ENCODE measurements at regions not wholly inside any gene's neighbourhood (a gene's known extent, or its start where the extent isn't known, plus 50 kb on each side); places are given as distances from the start of the nearest gene placed in this dataset.

DNA sequence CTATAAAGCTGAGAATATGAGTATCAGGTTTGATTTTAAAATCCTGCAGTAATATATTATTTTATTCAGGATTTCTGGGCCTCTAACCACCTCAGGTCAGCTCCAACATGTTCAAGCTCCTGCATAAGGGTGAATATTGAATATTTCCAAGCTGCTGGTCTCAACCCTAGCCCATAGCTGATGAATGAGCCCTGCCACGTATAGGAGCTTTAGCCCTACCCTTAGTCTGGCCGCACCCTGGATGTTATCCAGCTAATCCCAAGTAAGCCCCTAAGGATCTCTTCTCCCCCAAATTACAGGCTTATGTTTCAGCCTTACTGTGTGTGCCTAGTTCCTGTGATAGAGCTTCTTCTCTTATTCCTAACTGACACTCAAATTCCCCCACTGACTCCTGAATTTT is 240.6 kb downstream of the KCTD12 start:
- Histone ChIP-seq H2BK120ac (ENCODE audit: low read depth, low read length, poor library complexity, severe bottlenecking) (no peak overlapping the region), H3K18ac (ENCODE audit: insufficient read length, low read depth, low read length) (no peak overlapping the region), H2BK15ac (ENCODE audit: low read depth, low read length) (no peak overlapping the region), H2BK12ac (ENCODE audit: insufficient read length, low read depth, low read length) (no peak overlapping the region), H3K14ac (ENCODE audit: insufficient read depth, low read length) (no peak overlapping the region), H3K4ac (ENCODE audit: low read depth, low read length) (no peak overlapping the region), H2BK5ac (ENCODE audit: insufficient read length, low read length) (no peak overlapping the region), H3K4me2 (ENCODE audit: insufficient read depth, insufficient read length, low read length) (no peak overlapping the region), H4K8ac (replicated peaks; ENCODE audit: insufficient read length, low read depth, low read length) (no peak overlapping the region), H4K91ac (ENCODE audit: insufficient read length, low read depth, low read length) (no peak overlapping the region), H3K27ac (ENCODE audit: insufficient read length, low read depth, low read length) (no peak overlapping the region), H3T11ph (ENCODE audit: low read length) (no peak overlapping the region), H3K27me3 (ENCODE audit: insufficient read depth, low read length) (no peaks in the 10 kb centered on the region), H4K20me1 (ENCODE audit: control insufficient read depth, insufficient read depth, insufficient read length) (peaks cover 3% of the 10 kb centered on the region), H2BK20ac (ENCODE audit: low read depth, low read length, poor library complexity, severe bottlenecking) (no peak overlapping the region), H3K23me2 (ENCODE audit: insufficient read length, low read depth, low read length, poor library complexity, severe bottlenecking) (no peaks in the 10 kb centered on the region), H3K79me2 (ENCODE audit: insufficient read depth, low read length) (no peaks in the 10 kb centered on the region), H3K56ac (ENCODE audit: insufficient read length, low read depth, low read length) (no peak overlapping the region), H2AFZ (ENCODE audit: low read length) (no peak overlapping the region), H3K9me3 (ENCODE audit: control insufficient read depth, low read depth, low read length) (no peaks in the 10 kb centered on the region), H4K5ac (ENCODE audit: insufficient read length, low read depth, low read length) (no peak overlapping the region), H3K23ac (ENCODE audit: insufficient read length, low read depth, low read length) (no peak overlapping the region), H2AK5ac (ENCODE audit: insufficient read length, low read length) (no peak overlapping the region), H3K79me1 (ENCODE audit: insufficient read depth, low read depth, low read length, poor library complexity, severe bottlenecking) (no peaks in the 10 kb centered on the region), H3K9ac (ENCODE audit: extremely low read depth, insufficient read length, low read length) (no peak overlapping the region), H3K4me1 (ENCODE audit: insufficient read depth, low read length) (no peaks in the 10 kb centered on the region)
- DNase-seq = no peak
- H3K9me3 Mint-ChIP-seq = no peaks in the 10 kb centered on the region
- WGBS (ENCODE audit: extremely low coverage, insufficient read length, low lambda C conversion rate) = no CpG with 5 or more reads among the region's 2 CpGs
- no peak overlapping the region for H3K4me3 Mint-ChIP-seq
- no peaks in the 10 kb centered on the region; the same call in 1 of the 2 replicates for H3K27me3 Mint-ChIP-seq (ENCODE audit: low read depth)
- peaks cover 0 to 2% of the 10 kb centered on the region in 2 experiments; a peak in 1 of 4 replicates for H3K4me1 Mint-ChIP-seq
- no peak overlapping the region; a peak in 1 of 7 replicates for H3K27ac Mint-ChIP-seq
- TF ChIP-seq, protein P1, sequence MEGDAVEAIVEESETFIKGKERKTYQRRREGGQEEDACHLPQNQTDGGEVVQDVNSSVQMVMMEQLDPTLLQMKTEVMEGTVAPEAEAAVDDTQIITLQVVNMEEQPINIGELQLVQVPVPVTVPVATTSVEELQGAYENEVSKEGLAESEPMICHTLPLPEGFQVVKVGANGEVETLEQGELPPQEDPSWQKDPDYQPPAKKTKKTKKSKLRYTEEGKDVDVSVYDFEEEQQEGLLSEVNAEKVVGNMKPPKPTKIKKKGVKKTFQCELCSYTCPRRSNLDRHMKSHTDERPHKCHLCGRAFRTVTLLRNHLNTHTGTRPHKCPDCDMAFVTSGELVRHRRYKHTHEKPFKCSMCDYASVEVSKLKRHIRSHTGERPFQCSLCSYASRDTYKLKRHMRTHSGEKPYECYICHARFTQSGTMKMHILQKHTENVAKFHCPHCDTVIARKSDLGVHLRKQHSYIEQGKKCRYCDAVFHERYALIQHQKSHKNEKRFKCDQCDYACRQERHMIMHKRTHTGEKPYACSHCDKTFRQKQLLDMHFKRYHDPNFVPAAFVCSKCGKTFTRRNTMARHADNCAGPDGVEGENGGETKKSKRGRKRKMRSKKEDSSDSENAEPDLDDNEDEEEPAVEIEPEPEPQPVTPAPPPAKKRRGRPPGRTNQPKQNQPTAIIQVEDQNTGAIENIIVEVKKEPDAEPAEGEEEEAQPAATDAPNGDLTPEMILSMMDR (conservative IDR thresholded peaks at IDR 0.05) = no peak
- no peaks in the 10 kb centered on the region; a peak in 1 of 7 replicates for H3K36me3 Mint-ChIP-seq (ENCODE audit: insufficient read depth in 1 of 3, low read depth in 3 of 3)
